Nephron progenitor cell (in vitro differentiated cells): ENCODE measurements at regions not wholly inside any gene's neighbourhood (a gene's known extent, or its start where the extent isn't known, plus 50 kb on each side); places are given as distances from the start of the nearest gene placed in this dataset.
A peak's percentile ranks its signal among the peaks of the same experiment; 100 is the strongest.

Source experiments
- DNase-seq: peaks from one replicate; pipeline ENCODE4 v3.0.0; 2021
- H3K27ac Mint-ChIP-seq: 2 replicates; pipeline ENCODE4 v1.8.0; 2021; ENCODE audit warnings: mild to moderate bottlenecking, moderate library complexity, mixed read lengths
- H3K27me3 Mint-ChIP-seq: 2 replicates; pipeline ENCODE4 v1.8.0; 2021; ENCODE audit warnings: mild to moderate bottlenecking, low read depth, mixed read lengths; ENCODE audit not compliant: poor library complexity
- H3K36me3 Mint-ChIP-seq: 2 replicates; pipeline ENCODE4 v1.8.0; 2021; ENCODE audit warnings: low read depth, mixed read lengths
- H3K4me1 Mint-ChIP-seq: 2 replicates; pipeline ENCODE4 v1.8.0; 2021; ENCODE audit warnings: mixed read lengths
- H3K4me3 Mint-ChIP-seq: 2 replicates; pipeline ENCODE4 v1.8.0; 2021; ENCODE audit warnings: mild to moderate bottlenecking, moderate library complexity, mixed read lengths
- H3K9me3 Mint-ChIP-seq: 2 replicates; pipeline ENCODE4 v1.8.0; 2021; ENCODE audit warnings: mild to moderate bottlenecking, moderate library complexity, mixed read lengths
- CTCF ChIP-seq: fragments of 200-600 bp; sonication (generic); IDR thresholded peaks from 2 replicates; pipeline ENCODE4 v1.5.0; 2021; ENCODE audit warnings: antibody characterized with exemption

- Mint-ChIP-seq H3K27ac (no peak overlapping the region), H3K36me3 (no peaks in the 10 kb centered on the region), H3K4me1 (peaks cover 36% of the 10 kb centered on the region), H3K27me3 (no peaks in the 10 kb centered on the region), H3K9me3 (no peaks in the 10 kb centered on the region), H3K4me3 (no peak overlapping the region)
- TF ChIP-seq CTCF: no peak
- DNase-seq: no peak
Observed at GRCh38 chr5:143870362-143870761, 58.4 kb downstream of the HMHB1 start.

GRCh38 chr5:143870871-143871632, 59.1 kb downstream of the HMHB1 start:
- H3K4me1 Mint-ChIP-seq: peaks cover 29% of the 10 kb centered on the region
- H3K9me3 Mint-ChIP-seq: no peaks in the 10 kb centered on the region
- no peak for DNase-seq
- no peaks in the 10 kb centered on the region for H3K27me3 Mint-ChIP-seq
- H3K36me3 Mint-ChIP-seq: no peaks in the 10 kb centered on the region
- peak overlapping the region; percentile 75 for H3K27ac Mint-ChIP-seq
- no peak overlapping the region for H3K4me3 Mint-ChIP-seq
- TF ChIP-seq CTCF: no peak

- peak overlapping the region; percentile 75 for H3K27ac Mint-ChIP-seq
- H3K9me3 Mint-ChIP-seq: no peaks in the 10 kb centered on the region
- no peak for TF ChIP-seq CTCF
- no peaks in the 10 kb centered on the region for H3K27me3 Mint-ChIP-seq
- H3K36me3 Mint-ChIP-seq: no peaks in the 10 kb centered on the region
- DNase-seq: no peak
- peaks cover 24% of the 10 kb centered on the region for H3K4me1 Mint-ChIP-seq
- no peak overlapping the region for H3K4me3 Mint-ChIP-seq
Observed at GRCh38 chr5:143871672-143872071, 59.7 kb downstream of the HMHB1 start.

- peak; percentile 15 for DNase-seq
- H3K27ac Mint-ChIP-seq: no peak overlapping the region
- no peaks in the 10 kb centered on the region for H3K9me3 Mint-ChIP-seq
- H3K4me1 Mint-ChIP-seq: peaks cover 30% of the 10 kb centered on the region
- TF ChIP-seq CTCF: no peak
- no peaks in the 10 kb centered on the region for H3K27me3 Mint-ChIP-seq
- H3K36me3 Mint-ChIP-seq: no peaks in the 10 kb centered on the region
- no peak overlapping the region for H3K4me3 Mint-ChIP-seq
Observed at GRCh38 chr5:143874312-143874711, 62.4 kb downstream of the HMHB1 start.

- H3K4me1 Mint-ChIP-seq: peaks cover 28% of the 10 kb centered on the region
- H3K27me3 Mint-ChIP-seq: no peaks in the 10 kb centered on the region
- H3K9me3 Mint-ChIP-seq: peaks cover 4% of the 10 kb centered on the region
- H3K4me3 Mint-ChIP-seq: no peak overlapping the region
- no peak for DNase-seq
- H3K27ac Mint-ChIP-seq: no peak overlapping the region
- TF ChIP-seq CTCF: no peak
- H3K36me3 Mint-ChIP-seq: no peaks in the 10 kb centered on the region
Observed at GRCh38 chr5:143877196-143877595, 65.2 kb downstream of the HMHB1 start.

GRCh38 chr5:143878430-143878829, 66.5 kb downstream of the HMHB1 start:
- H3K4me3 Mint-ChIP-seq: no peak overlapping the region
- H3K27me3 Mint-ChIP-seq: no peaks in the 10 kb centered on the region
- peaks cover 4% of the 10 kb centered on the region for H3K9me3 Mint-ChIP-seq
- no peak for DNase-seq
- H3K4me1 Mint-ChIP-seq: peaks cover 28% of the 10 kb centered on the region
- H3K27ac Mint-ChIP-seq: no peak overlapping the region
- H3K36me3 Mint-ChIP-seq: no peaks in the 10 kb centered on the region
- TF ChIP-seq CTCF: no peak
